ENCODE measurements at regions not wholly inside any gene's neighbourhood (a gene's known extent, or its start where the extent isn't known, plus 50 kb on each side); places are given as distances from the start of the nearest gene placed in this dataset.
"Not testable (repeated sequence)": the region's sequence is repeated elsewhere in the genome, so short reads cannot be mapped to it uniquely, and the experiment has no call there.

DNA sequence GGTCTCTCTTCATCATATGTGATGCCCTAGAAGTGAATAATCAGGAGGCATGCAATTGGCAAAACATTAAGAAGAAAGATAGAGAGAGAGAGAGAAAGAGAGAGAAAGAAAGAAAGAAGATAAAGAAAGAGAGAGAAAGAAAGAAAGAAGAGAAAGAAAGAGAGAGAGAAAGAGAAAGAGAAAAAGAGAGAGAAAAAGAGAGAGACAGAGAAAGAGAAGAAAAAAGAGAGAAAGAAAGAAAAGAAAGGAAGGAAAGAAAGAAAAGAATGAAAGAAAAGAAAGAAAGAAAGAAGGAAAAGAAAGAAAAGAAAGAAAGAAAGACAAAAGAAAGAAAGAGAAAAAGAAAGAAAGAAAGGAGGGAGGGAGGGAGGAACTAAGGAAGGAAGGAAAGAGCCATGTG is 318.9 kb downstream of the ICE1 start:
- Mint-ChIP-seq H3K27ac (no peak overlapping the region), H3K36me3 (no peaks in the 10 kb centered on the region), H3K27me3 (no peaks in the 10 kb centered on the region), H3K4me3 (no peak overlapping the region), H3K9me3 (no peaks in the 10 kb centered on the region), H3K4me1 (ENCODE audit: unreplicated experiment) (no peaks in the 10 kb centered on the region)
- TF ChIP-seq, protein P1, sequence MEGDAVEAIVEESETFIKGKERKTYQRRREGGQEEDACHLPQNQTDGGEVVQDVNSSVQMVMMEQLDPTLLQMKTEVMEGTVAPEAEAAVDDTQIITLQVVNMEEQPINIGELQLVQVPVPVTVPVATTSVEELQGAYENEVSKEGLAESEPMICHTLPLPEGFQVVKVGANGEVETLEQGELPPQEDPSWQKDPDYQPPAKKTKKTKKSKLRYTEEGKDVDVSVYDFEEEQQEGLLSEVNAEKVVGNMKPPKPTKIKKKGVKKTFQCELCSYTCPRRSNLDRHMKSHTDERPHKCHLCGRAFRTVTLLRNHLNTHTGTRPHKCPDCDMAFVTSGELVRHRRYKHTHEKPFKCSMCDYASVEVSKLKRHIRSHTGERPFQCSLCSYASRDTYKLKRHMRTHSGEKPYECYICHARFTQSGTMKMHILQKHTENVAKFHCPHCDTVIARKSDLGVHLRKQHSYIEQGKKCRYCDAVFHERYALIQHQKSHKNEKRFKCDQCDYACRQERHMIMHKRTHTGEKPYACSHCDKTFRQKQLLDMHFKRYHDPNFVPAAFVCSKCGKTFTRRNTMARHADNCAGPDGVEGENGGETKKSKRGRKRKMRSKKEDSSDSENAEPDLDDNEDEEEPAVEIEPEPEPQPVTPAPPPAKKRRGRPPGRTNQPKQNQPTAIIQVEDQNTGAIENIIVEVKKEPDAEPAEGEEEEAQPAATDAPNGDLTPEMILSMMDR (conservative IDR thresholded peaks at IDR 0.05) = no peak
- no peak for DNase-seq (ENCODE audit: extremely low spot score, unreplicated experiment)

DNA sequence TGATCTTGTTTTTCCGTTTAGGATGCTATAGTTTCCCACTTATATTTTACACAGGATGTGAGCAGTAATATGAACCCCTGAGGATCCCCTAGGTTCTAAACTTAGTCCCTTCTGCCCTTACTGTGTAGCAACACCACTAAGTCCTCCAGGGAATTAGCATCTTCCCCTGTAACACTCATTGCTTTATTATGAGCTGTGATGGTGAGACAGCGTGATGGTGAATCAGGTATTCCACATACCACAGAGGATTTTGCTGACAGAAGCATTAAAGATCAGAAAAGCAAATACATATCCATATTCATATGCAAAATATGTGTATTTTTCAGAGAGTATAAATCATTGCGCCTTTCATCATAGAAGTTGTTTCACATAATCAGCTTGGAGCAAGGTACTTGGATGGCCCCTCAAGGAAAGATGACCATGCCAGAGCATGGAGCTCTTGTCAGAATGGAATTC is 317.0 kb downstream of the ICE1 start:
- no peak for DNase-seq (ENCODE audit: extremely low spot score, unreplicated experiment)
- Mint-ChIP-seq H3K27me3 (peaks cover 5% of the 10 kb centered on the region), H3K27ac (no peak overlapping the region), H3K4me1 (ENCODE audit: unreplicated experiment) (no peaks in the 10 kb centered on the region), H3K4me3 (no peak overlapping the region), H3K9me3 (peaks cover 3% of the 10 kb centered on the region), H3K36me3 (no peaks in the 10 kb centered on the region)
- TF ChIP-seq, protein P1 (conservative IDR thresholded peaks at IDR 0.05) = no peak

DNA sequence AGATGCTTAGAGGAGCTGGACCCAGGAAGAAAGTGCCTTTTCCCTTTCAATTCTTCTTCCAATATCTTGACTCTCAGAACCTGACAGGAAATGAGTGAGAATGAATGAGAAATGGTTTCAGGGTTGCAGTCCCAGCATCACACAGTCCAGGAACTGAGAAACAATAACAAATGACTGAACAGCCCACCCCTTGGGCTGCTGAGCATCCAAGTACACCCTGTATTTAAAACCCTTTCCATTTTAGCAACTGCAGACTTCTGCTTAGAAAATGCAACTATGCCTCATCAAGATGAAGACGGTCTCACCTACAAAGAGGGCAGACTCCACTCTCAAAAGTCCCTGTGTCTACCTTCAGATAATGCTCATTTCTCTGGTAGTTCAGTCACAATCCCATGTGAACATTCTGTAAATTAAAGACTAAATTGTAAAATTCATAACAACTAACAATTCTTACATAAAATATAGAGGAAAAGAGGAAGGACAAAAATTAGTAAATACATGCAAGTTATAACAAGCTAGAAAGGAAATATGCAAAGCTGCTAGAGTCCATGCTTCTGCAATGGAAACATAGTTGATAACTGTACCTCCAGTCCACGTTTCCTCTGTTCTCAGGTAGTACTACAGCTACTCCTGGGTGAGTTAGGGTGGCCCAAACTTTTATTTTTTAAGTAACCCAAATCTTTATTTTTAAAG is 316.5 kb downstream of the ICE1 start:
- peaks cover 3% of the 10 kb centered on the region for H3K9me3 Mint-ChIP-seq
- H3K27me3 Mint-ChIP-seq = peaks cover 5% of the 10 kb centered on the region
- TF ChIP-seq, protein P1 (conservative IDR thresholded peaks at IDR 0.05) = no peak
- no peaks in the 10 kb centered on the region for H3K4me1 Mint-ChIP-seq (ENCODE audit: unreplicated experiment)
- DNase-seq (ENCODE audit: extremely low spot score, unreplicated experiment) = no peak
- H3K4me3 Mint-ChIP-seq = no peak overlapping the region
- no peak overlapping the region for H3K27ac Mint-ChIP-seq
- no peaks in the 10 kb centered on the region for H3K36me3 Mint-ChIP-seq

DNA sequence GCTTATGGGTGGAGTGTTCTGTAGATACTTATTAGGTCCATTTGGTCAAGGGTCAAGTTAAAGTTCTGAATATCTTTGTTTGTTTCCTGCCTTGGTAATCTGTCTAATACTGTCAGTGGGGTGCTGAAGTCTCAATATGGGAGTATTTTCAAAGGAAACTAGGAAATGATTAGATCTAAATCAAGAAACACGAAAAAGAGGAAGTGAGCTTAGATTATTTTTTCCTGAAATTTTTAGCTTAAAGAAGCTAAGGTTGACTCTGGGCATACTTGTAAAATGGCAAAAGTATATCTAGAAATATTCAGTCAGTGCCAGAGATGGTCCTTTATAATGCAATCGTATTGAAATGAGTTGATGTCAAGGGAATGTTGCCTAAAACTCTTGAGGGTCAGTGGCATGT is 313.5 kb downstream of the ICE1 start:
- Mint-ChIP-seq H3K27ac (no peak overlapping the region), H3K9me3 (peaks cover 3% of the 10 kb centered on the region), H3K4me3 (no peak overlapping the region), H3K36me3 (no peaks in the 10 kb centered on the region), H3K4me1 (ENCODE audit: unreplicated experiment) (no peaks in the 10 kb centered on the region), H3K27me3 (peaks cover 5% of the 10 kb centered on the region)
- DNase-seq (ENCODE audit: extremely low spot score, unreplicated experiment) = no peak
- TF ChIP-seq, protein P1 (conservative IDR thresholded peaks at IDR 0.05) = no peak

DNA sequence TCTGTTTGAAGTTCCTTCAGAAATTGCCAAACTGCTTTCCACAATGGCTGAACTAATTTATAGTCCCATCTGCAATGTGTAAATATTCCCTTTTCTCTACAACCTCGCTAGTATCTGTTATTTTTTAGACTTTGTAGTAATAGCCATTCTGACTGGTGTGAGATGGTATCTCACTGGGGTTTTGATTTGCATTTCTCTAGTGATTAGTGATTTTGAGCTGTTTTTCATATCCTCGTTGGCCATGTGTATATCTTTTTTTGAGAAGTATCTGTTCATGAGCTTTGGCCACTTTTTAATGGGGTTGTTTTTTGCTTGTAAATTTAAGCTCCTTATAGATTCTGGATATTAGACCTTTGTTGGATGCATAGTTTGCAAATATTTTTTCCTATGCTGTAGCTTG is 310.6 kb downstream of the ICE1 start:
- H3K4me1 Mint-ChIP-seq (ENCODE audit: unreplicated experiment); H3K36me3 Mint-ChIP-seq: not testable (repeated sequence)

DNA sequence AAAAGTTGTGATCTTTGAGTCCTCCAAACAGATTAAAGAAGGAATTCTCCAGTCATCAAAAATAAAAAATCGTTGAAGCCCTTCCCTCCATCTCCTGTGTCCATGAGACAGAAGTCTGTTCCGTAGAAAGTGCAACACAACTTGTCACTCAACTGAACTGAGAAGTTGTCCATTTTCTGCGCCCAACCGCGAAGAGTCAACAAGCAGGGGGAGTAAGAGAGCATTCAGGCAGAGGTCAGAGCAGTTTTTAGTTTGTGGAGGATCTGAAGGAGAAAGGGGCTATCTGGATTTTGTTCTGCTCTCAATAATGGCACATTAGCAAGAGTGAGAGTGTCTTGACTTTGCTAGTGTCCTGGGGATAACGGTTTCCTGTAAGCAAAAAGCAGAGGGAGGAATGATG is 303.9 kb downstream of the ICE1 start:
- Mint-ChIP-seq H3K27ac (no peak overlapping the region), H3K27me3 (peaks cover 2% of the 10 kb centered on the region), H3K4me1 (ENCODE audit: unreplicated experiment) (no peaks in the 10 kb centered on the region), H3K9me3 (no peaks in the 10 kb centered on the region), H3K36me3 (no peaks in the 10 kb centered on the region), H3K4me3 (no peak overlapping the region)
- TF ChIP-seq, protein P1 (conservative IDR thresholded peaks at IDR 0.05) = no peak
- DNase-seq (ENCODE audit: extremely low spot score, unreplicated experiment) = no peak

More for the DNA sequence above, 310.6 kb downstream of the ICE1 start:
- H3K27ac Mint-ChIP-seq; H3K4me3 Mint-ChIP-seq; DNase-seq (ENCODE audit: extremely low spot score, unreplicated experiment); H3K27me3 Mint-ChIP-seq; H3K9me3 Mint-ChIP-seq: not testable (repeated sequence)
